Natural killer cell (primary cell): ENCODE measurements at regions not wholly inside any gene's neighbourhood (a gene's known extent, or its start where the extent isn't known, plus 50 kb on each side); places are given as distances from the start of the nearest gene placed in this dataset.

Source experiments
- ATAC-seq, 3 donors: fragments of 150-1000 bp in 2 of 3; fragments of 200-7000 bp in 1 of 3; cut with Tn5 transposase; 1 replicate in 1 of 3; 2 replicates in 2 of 3; pipeline ENCODE4 v1.10.0; 2021; ENCODE audit warnings: mild to moderate bottlenecking in 2 of 3, moderate library complexity in 2 of 3
- DNase-seq, 2 donors: peaks; one replicate each; pipeline versions ENCODE4 v3.0.0 to v3.0.0-alpha.2; 2013 to 2021; ENCODE audit warnings: mixed read lengths in 1 of 2
- H3K27ac ChIP-seq: one replicate; pipeline ENCODE4 v1.5.1; 2013; ENCODE audit warnings: mild to moderate bottlenecking, low read length
- H3K27me3 ChIP-seq: one replicate; pipeline ENCODE4 v1.6.1; 2013; ENCODE audit warnings: low read length; ENCODE audit not compliant: control insufficient read depth, insufficient read depth
- H3K36me3 ChIP-seq: one replicate; pipeline ENCODE4 v1.6.1; 2013; ENCODE audit warnings: low read length; ENCODE audit not compliant: control insufficient read depth, insufficient read depth
- H3K4me1 ChIP-seq: one replicate; pipeline ENCODE4 v1.6.1; 2013; ENCODE audit warnings: low read length; ENCODE audit not compliant: control insufficient read depth, insufficient read depth
- H3K4me3 ChIP-seq: one replicate; pipeline ENCODE4 v1.5.1; 2013; ENCODE audit warnings: low read length
- H3K9me3 ChIP-seq: one replicate; pipeline ENCODE4 v1.6.1; 2013; ENCODE audit warnings: low read length; ENCODE audit not compliant: control insufficient read depth, insufficient read depth
- H3K27ac Mint-ChIP-seq, 2 donors: one replicate each; pipeline ENCODE4 v1.8.0; 2022; ENCODE audit warnings: mild to moderate bottlenecking in 2 of 2, mixed read lengths in 2 of 2, moderate library complexity in 1 of 2
- H3K27me3 Mint-ChIP-seq, 2 donors: one replicate each; pipeline ENCODE4 v1.8.0; 2022; ENCODE audit warnings: low read depth in 2 of 2, mixed read lengths in 2 of 2
- H3K36me3 Mint-ChIP-seq: one replicate; pipeline ENCODE4 v1.8.0; 2022; ENCODE audit warnings: mixed read lengths
- H3K4me1 Mint-ChIP-seq, 2 donors: one replicate each; pipeline ENCODE4 v1.8.0; 2022; ENCODE audit warnings: mixed read lengths in 2 of 2
- H3K4me3 Mint-ChIP-seq: one replicate; pipeline ENCODE4 v1.8.0; 2022; ENCODE audit warnings: mild to moderate bottlenecking, moderate library complexity, mixed read lengths
- H3K9me3 Mint-ChIP-seq, 2 donors: one replicate each; pipeline ENCODE4 v1.8.0; 2022; ENCODE audit warnings: mixed read lengths in 2 of 2
- CTCF ChIP-seq: fragments of 200-600 bp; IDR thresholded peaks from one replicate; pipeline ENCODE4 v1.8.0; 2022; ENCODE audit warnings: antibody characterized with exemption
- WGBS: methylation state at CpG from one replicate; pipeline ENCODE4 v1.1.7; 2013; ENCODE audit warnings: missing lambda C conversion rate; ENCODE audit not compliant: insufficient coverage; 5-methylcytosine and 5-hydroxymethylcytosine counted together
- intact Hi-C: fragments of 100-400 bp; cut with micrococcal nuclease; formaldehyde crosslinking; loops from one replicate; pipeline ENCODE4 v1.14.2; 2022

GRCh38 chr20:11158589-11158988 is 484.8 kb upstream of the JAG1 start:
- Mint-ChIP-seq H3K27me3 (no peaks in the 10 kb centered on the region), H3K4me1 (no peaks in the 10 kb centered on the region), H3K36me3 (no peaks in the 10 kb centered on the region), H3K27ac (no peak overlapping the region), H3K9me3 (no peaks in the 10 kb centered on the region), H3K4me3 (no peak overlapping the region)
- WGBS, result 92% methylated on average over 2 of the region's 2 CpGs
- Histone ChIP-seq H3K4me3 (no peak overlapping the region), H3K9me3 (no peaks in the 10 kb centered on the region), H3K27ac (no peak overlapping the region), H3K36me3 (no peaks in the 10 kb centered on the region), H3K4me1 (no peaks in the 10 kb centered on the region), H3K27me3 (no peaks in the 10 kb centered on the region)
- DNase-seq, result no peak
- intact Hi-C loops, result no loop called here
- TF ChIP-seq CTCF, result no peak
- ATAC-seq, result no peak

- peaks cover 0 to 2% of the 10 kb centered on the region in 2 donors for H3K9me3 Mint-ChIP-seq
- no peaks in the 10 kb centered on the region for H3K27me3 ChIP-seq
- no peak overlapping the region for H3K4me3 Mint-ChIP-seq
- intact Hi-C loops, result no loop called here
- WGBS, result 20% methylated on average over 6 of the region's 6 CpGs
- H3K36me3 Mint-ChIP-seq, result no peaks in the 10 kb centered on the region
- ATAC-seq (no peak), DNase-seq (no peak)
- H3K36me3 ChIP-seq, result no peaks in the 10 kb centered on the region
- no peaks in the 10 kb centered on the region for H3K4me1 Mint-ChIP-seq
- no peak overlapping the region for H3K27ac Mint-ChIP-seq
- peaks cover 0 to 1% of the 10 kb centered on the region in 2 donors for H3K27me3 Mint-ChIP-seq
- H3K4me1 ChIP-seq, result no peaks in the 10 kb centered on the region
- no peak overlapping the region for H3K4me3 ChIP-seq
- no peaks in the 10 kb centered on the region for H3K9me3 ChIP-seq
- H3K27ac ChIP-seq, result no peak overlapping the region
- TF ChIP-seq CTCF, result no peak
These were observed 485.9 kb upstream of the JAG1 start for GRCh38 chr20:11159728-11160127.

GRCh38 chr20:11162026-11162775 is 488.4 kb upstream of the JAG1 start:
- Mint-ChIP-seq H3K4me1 (no peaks in the 10 kb centered on the region), H3K27ac (no peak overlapping the region), H3K4me3 (no peak overlapping the region), H3K36me3 (no peaks in the 10 kb centered on the region), H3K27me3 (peaks cover 0 to 4% of the 10 kb centered on the region in 2 donors), H3K9me3 (peaks cover 0 to 2% of the 10 kb centered on the region in 2 donors)
- DNase-seq (no peak), ATAC-seq (no peak)
- no peaks in the 10 kb centered on the region for H3K9me3 ChIP-seq
- intact Hi-C loops, result no loop called here
- H3K4me1 ChIP-seq, result no peaks in the 10 kb centered on the region
- H3K27me3 ChIP-seq, result no peaks in the 10 kb centered on the region
- TF ChIP-seq CTCF, result no peak
- no peak overlapping the region for H3K27ac ChIP-seq
- no peaks in the 10 kb centered on the region for H3K36me3 ChIP-seq
- no peak overlapping the region for H3K4me3 ChIP-seq
- 79% methylated on average over 4 of the region's 4 CpGs for WGBS

- H3K27me3 ChIP-seq, result no peaks in the 10 kb centered on the region
These were observed 492.0 kb upstream of the JAG1 start for GRCh38 chr20:11165789-11166188.

More at GRCh38 chr20:11165789-11166188, 492.0 kb upstream of the JAG1 start:
- ATAC-seq (no peak), DNase-seq (no peak)
- no peaks in the 10 kb centered on the region for H3K36me3 ChIP-seq
- intact Hi-C loops, result no loop called here
- no peak overlapping the region for H3K27ac ChIP-seq
- no peaks in the 10 kb centered on the region for H3K9me3 ChIP-seq
- H3K4me1 Mint-ChIP-seq, result no peaks in the 10 kb centered on the region
- H3K4me1 ChIP-seq, result no peaks in the 10 kb centered on the region
- no peaks in the 10 kb centered on the region for H3K36me3 Mint-ChIP-seq
- H3K4me3 ChIP-seq, result no peak overlapping the region
- TF ChIP-seq CTCF, result no peak
- H3K4me3 Mint-ChIP-seq, result no peak overlapping the region
- peaks cover 0 to 4% of the 10 kb centered on the region in 2 donors for H3K27me3 Mint-ChIP-seq
- peaks cover 3 to 6% of the 10 kb centered on the region in 2 donors for H3K9me3 Mint-ChIP-seq
- H3K27ac Mint-ChIP-seq, result no peak overlapping the region
- 44% methylated on average over 1 of the region's 1 CpG for WGBS
